ENCODE measurements at regions not wholly inside any gene's neighbourhood (a gene's known extent, or its start where the extent isn't known, plus 50 kb on each side); places are given as distances from the start of the nearest gene placed in this dataset.
"Not testable (repeated sequence)": the region's sequence is repeated elsewhere in the genome, so short reads cannot be mapped to it uniquely, and the experiment has no call there.

GRCh38 chr5:174903172-174903732 lies 178.9 kb downstream of the MSX2 start:
- FAIRE-seq (no peak), DNase-seq (ENCODE audit: insufficient read length, low spot score) (no peak)
- peak; percentile 42 for TF ChIP-seq CTCF (IDR thresholded peaks at IDR 0.05; ENCODE audit: insufficient read depth, missing control alignments)

DNA sequence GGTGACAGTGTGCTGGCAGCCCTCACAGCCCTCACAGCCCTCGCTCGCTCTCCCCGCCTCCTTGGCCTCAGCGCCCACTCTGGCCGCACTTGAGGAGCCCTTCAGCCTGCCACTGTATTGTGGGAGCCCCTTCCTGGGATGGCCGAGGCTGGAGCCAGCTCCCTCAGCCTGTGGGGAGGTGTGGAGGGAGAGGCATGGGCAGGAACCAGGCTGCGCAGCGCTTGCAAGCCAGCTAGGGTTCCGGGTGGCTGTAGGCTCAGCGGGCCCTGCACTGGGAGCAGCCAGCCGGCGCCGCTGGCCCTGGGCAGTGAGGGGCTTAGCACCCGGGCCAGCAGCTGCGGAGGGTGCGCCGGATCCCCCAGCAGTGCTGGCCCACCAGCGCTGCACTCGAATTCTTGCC lies 177.0 kb downstream of the MSX2 start:
- DNase-seq (ENCODE audit: insufficient read length, low spot score) (no peak), FAIRE-seq (no peak)
- TF ChIP-seq CTCF (IDR thresholded peaks at IDR 0.05; ENCODE audit: insufficient read depth, missing control alignments): no peak

DNA sequence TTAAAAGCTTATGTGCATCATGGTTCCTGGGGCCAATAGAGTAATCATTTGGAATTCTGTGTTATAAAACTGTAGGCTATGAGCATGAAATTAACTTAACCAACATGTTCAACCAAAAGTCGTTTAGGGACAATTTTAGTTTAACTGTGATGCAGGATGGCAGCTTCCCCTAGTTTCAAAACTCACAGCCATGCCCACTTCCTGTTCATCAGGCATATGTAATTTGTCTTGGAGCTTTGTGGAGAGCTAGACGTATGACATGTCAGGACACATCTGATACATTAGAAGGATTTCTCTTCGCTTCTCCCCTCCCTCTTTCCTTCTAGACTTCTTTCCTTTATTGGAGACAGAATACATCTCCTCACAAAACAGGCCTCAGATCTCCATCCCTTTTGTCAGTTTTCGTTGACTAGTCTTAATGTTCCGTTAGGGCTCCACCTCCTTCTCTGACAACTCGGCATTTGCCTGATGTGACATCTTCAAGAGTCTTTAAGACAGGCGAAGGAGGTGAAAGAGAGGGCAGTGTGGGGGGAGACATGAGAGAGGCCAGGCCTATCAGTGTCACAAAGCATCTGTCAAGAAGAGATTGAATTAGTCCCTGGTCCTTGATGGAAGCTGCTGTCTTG lies 176.0 kb downstream of the MSX2 start:
- no peak for TF ChIP-seq CTCF (IDR thresholded peaks at IDR 0.05; ENCODE audit: insufficient read depth, missing control alignments)
- no peak for DNase-seq (ENCODE audit: insufficient read length, low spot score)
- FAIRE-seq: no peak

GRCh38 chr5:174897281-174897950 lies 173.0 kb downstream of the MSX2 start:
- DNase-seq (ENCODE audit: insufficient read length, low spot score) (no peak), FAIRE-seq (no peak)
- TF ChIP-seq CTCF (IDR thresholded peaks at IDR 0.05; ENCODE audit: insufficient read depth, missing control alignments): no peak

DNA sequence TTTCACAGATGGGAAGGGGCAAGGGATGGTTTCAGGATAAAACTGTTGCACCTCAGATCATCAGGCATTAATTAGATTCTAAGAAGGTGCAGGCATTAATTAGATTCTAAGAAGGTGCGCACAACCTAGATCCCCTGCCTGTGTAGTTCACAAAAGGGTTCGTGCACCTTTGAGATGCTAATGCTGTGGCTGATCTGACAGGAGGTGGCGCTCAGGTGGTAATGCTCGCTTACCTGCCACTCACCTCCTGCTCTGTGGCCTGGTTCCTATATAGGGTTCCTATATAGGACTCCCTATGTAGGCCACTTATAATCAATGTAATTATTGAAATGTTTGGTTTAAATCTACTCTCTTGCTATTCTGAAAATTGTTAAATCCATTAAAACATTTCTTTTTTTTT lies 171.0 kb downstream of the MSX2 start:
- no peak for DNase-seq (ENCODE audit: insufficient read length, low spot score)
- TF ChIP-seq CTCF (IDR thresholded peaks at IDR 0.05; ENCODE audit: insufficient read depth, missing control alignments): no peak
- FAIRE-seq: no peak

DNA sequence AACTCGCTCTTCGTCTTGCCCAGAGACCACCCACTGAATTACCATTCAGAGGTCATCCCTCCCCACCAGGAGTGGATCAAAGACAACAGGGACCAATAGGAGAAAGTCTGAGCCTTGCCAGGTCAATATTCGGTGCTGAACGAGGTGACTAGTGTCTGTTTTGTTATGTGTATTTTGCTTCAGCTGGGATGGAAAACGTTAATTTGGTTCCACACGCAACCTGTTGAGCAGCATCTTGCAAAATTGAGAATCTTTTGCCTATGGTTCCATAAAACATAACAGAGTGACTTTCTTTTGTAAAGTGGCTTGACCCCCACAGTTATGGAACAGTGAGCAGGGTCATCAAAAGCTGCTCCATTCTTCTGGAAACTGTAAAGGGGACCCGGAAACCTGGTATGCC lies 168.4 kb downstream of the MSX2 start:
- FAIRE-seq: no peak
- no peak for TF ChIP-seq CTCF (IDR thresholded peaks at IDR 0.05; ENCODE audit: insufficient read depth, missing control alignments)

GRCh38 chr5:174880412-174881200 lies 156.2 kb downstream of the MSX2 start:
- not testable (repeated sequence) for DNase-seq (ENCODE audit: insufficient read length, low spot score); FAIRE-seq

More for the DNA sequence above, 168.4 kb downstream of the MSX2 start:
- no peak for DNase-seq (ENCODE audit: insufficient read length, low spot score)
